GM12874 (cell line): ENCODE measurements at regions not wholly inside any gene's neighbourhood (a gene's known extent, or its start where the extent isn't known, plus 50 kb on each side); places are given as distances from the start of the nearest gene placed in this dataset.

Experiments used
- CTCF ChIP-seq: IDR thresholded peaks from 2 replicates; pipeline ENCODE4 v1.5.1; 2011; ENCODE audit warnings: low read depth, mild to moderate bottlenecking, control low read depth, low read length, moderate library complexity; ENCODE audit not compliant: insufficient read depth

GRCh38 chr5:113757508-113757907, 244.0 kb downstream of the YTHDC2 start:
- TF ChIP-seq CTCF = no peak

- TF ChIP-seq CTCF = no peak
Observed at GRCh38 chr5:113759505-113759904, 246.0 kb downstream of the YTHDC2 start.

GRCh38 chr5:113760486-113760885, 247.0 kb downstream of the YTHDC2 start:
- no peak for TF ChIP-seq CTCF

- TF ChIP-seq CTCF = no peak
Observed at GRCh38 chr5:113761594-113761993, 248.1 kb downstream of the YTHDC2 start.

GRCh38 chr5:113764382-113764781, 250.9 kb downstream of the YTHDC2 start:
- TF ChIP-seq CTCF = no peak

GRCh38 chr5:113770648-113771047, 257.2 kb downstream of the YTHDC2 start:
- TF ChIP-seq CTCF = no peak

- TF ChIP-seq CTCF = no peak
Observed at GRCh38 chr5:113771483-113771882, 258.0 kb downstream of the YTHDC2 start.

- TF ChIP-seq CTCF = no peak
Observed at GRCh38 chr5:113776168-113776567, 262.7 kb downstream of the YTHDC2 start.
